OCI-LY1 (cell line): ENCODE measurements at regions not wholly inside any gene's neighbourhood (a gene's known extent, or its start where the extent isn't known, plus 50 kb on each side); places are given as distances from the start of the nearest gene placed in this dataset.

Experiments used
- H2AFZ ChIP-seq: fragments of 200-600 bp; sonication (generic), shearing (Covaris generic); 2 replicates; pipeline ENCODE4 v1.6.0; 2014; ENCODE audit warnings: antibody characterized with exemption, mild to moderate bottlenecking, low read length
- H3F3A ChIP-seq: fragments of 200-600 bp; sonication (generic), shearing (Covaris generic); 2 replicates; pipeline ENCODE4 v1.6.0; 2014; ENCODE audit warnings: mild to moderate bottlenecking, antibody characterized with exemption, low read length, moderate library complexity; ENCODE audit not compliant: insufficient read depth
- H3K27ac ChIP-seq: fragments of 200-600 bp; sonication (generic); 2 replicates; pipeline ENCODE4 v1.5.1; 2014; ENCODE audit warnings: low read length, mixed run types, mild to moderate bottlenecking, low read depth; ENCODE audit not compliant: poor library complexity, severe bottlenecking
- H3K27me3 ChIP-seq: fragments of 200-600 bp; sonication (generic); 2 replicates; pipeline ENCODE4 v1.6.0; 2014; ENCODE audit warnings: antibody characterized with exemption, mild to moderate bottlenecking, low read length, moderate library complexity; ENCODE audit not compliant: insufficient read depth
- H3K36me3 ChIP-seq: fragments of 200-600 bp; sonication (generic); 2 replicates; pipeline ENCODE4 v1.6.1; 2014; ENCODE audit warnings: mild to moderate bottlenecking, antibody characterized with exemption, low read length, moderate library complexity, mixed read lengths; ENCODE audit not compliant: insufficient read depth
- H3K4me1 ChIP-seq: fragments of 200-600 bp; sonication (generic); 2 replicates; pipeline ENCODE4 v1.5.1; 2014; ENCODE audit warnings: mild to moderate bottlenecking, low read length, moderate library complexity; ENCODE audit not compliant: insufficient read depth, severe bottlenecking
- H3K4me2 ChIP-seq: fragments of 200-600 bp; sonication (generic), shearing (Covaris generic); 2 replicates; pipeline ENCODE4 v1.6.1; 2014; ENCODE audit warnings: low read length
- H3K4me3 ChIP-seq: fragments of 200-600 bp; sonication (generic); 2 replicates; pipeline ENCODE4 v1.5.1; 2014; ENCODE audit warnings: low read length, low read depth, mild to moderate bottlenecking, mixed read lengths; ENCODE audit not compliant: poor library complexity, severe bottlenecking
- H3K79me2 ChIP-seq: fragments of 200-600 bp; shearing (Covaris generic); 2 replicates; pipeline ENCODE4 v1.6.1; 2016; ENCODE audit warnings: mixed run types, low read length, mixed read lengths; ENCODE audit not compliant: insufficient read depth
- H3K9ac ChIP-seq: fragments of 200-600 bp; sonication (generic), shearing (Covaris generic); 2 replicates; pipeline ENCODE4 v1.6.1; 2014; ENCODE audit warnings: mild to moderate bottlenecking, low read length, mixed read lengths
- H3K9me2 ChIP-seq: fragments of 200-600 bp; sonication (generic), shearing (Covaris generic); 2 replicates; pipeline ENCODE4 v1.6.1; 2014; ENCODE audit warnings: low read depth, mild to moderate bottlenecking, low read length, mixed read lengths
- H3K9me3 ChIP-seq: fragments of 200-600 bp; shearing (Covaris generic); 2 replicates; pipeline ENCODE4 v1.6.1; 2014; ENCODE audit warnings: low read length, mixed read lengths
- H4K20me1 ChIP-seq: fragments of 200-600 bp; sonication (generic), shearing (Covaris generic); 2 replicates; pipeline ENCODE4 v1.6.0; 2016; ENCODE audit warnings: mild to moderate bottlenecking, low read length; ENCODE audit not compliant: insufficient read depth
- EZH2 ChIP-seq: fragments of 200-600 bp; sonication (generic), shearing (Covaris generic); IDR thresholded peaks from 2 replicates; pipeline ENCODE4 v1.8.0; 2017; ENCODE audit warnings: borderline replicate concordance, mixed run types, mild to moderate bottlenecking, antibody characterized with exemption, low read length, moderate library complexity, mixed read lengths
- TF ChIP-seq, protein P1 (sequence below): fragments of 200-600 bp; sonication (generic), shearing (Covaris generic); IDR thresholded peaks from 2 replicates; pipeline ENCODE4 v1.5.1; 2017; ENCODE audit warnings: mild to moderate bottlenecking, antibody characterized with exemption, low read length, moderate library complexity, mixed read lengths

DNA sequence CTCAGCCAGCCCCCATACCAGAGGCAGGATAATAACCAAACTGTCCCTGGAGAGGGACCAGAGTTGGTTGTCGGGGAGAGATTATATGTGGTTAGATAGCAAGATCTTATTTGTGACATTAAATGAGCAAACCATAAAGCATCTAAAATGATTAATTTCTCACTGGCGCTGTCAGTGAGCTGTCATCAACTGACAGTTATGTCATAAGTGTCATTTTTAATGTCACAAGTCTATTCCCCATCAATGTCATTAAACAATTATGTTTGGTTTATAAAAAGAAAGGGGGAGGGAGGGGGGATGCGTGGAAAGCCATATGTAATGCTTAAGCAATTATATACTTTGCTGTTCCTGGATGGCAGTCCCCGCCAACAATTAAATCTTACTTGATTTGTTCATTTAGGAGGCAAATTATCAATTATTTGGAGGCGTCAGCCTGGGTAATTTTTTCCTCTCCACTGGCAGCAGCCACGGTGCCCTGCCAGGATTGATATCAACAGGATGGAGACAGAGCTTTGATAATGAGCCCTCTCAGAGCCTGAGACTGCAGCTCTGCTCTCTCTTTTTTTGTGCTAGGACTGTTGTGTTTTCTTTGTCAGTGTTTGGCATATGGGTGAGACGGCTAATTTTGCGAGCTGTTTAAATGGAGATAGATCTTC lies 333.6 kb upstream of the CAMK1G start:
- Histone ChIP-seq H3K9me3 (no peaks in the 10 kb centered on the region), H3K4me3 (no peak overlapping the region), H3K79me2 (no peaks in the 10 kb centered on the region), H3K9me2 (no peaks in the 10 kb centered on the region), H3K27me3 (no peaks in the 10 kb centered on the region), H4K20me1 (no peaks in the 10 kb centered on the region), H3F3A (no peaks in the 10 kb centered on the region), H2AFZ (no peak overlapping the region), H3K36me3 (no peaks in the 10 kb centered on the region), H3K4me1 (no peaks in the 10 kb centered on the region), H3K4me2 (no peak overlapping the region), H3K27ac (no peak overlapping the region), H3K9ac (no peak overlapping the region)
- TF ChIP-seq, protein P1, sequence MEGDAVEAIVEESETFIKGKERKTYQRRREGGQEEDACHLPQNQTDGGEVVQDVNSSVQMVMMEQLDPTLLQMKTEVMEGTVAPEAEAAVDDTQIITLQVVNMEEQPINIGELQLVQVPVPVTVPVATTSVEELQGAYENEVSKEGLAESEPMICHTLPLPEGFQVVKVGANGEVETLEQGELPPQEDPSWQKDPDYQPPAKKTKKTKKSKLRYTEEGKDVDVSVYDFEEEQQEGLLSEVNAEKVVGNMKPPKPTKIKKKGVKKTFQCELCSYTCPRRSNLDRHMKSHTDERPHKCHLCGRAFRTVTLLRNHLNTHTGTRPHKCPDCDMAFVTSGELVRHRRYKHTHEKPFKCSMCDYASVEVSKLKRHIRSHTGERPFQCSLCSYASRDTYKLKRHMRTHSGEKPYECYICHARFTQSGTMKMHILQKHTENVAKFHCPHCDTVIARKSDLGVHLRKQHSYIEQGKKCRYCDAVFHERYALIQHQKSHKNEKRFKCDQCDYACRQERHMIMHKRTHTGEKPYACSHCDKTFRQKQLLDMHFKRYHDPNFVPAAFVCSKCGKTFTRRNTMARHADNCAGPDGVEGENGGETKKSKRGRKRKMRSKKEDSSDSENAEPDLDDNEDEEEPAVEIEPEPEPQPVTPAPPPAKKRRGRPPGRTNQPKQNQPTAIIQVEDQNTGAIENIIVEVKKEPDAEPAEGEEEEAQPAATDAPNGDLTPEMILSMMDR: no peak
- TF ChIP-seq EZH2: no peak

DNA sequence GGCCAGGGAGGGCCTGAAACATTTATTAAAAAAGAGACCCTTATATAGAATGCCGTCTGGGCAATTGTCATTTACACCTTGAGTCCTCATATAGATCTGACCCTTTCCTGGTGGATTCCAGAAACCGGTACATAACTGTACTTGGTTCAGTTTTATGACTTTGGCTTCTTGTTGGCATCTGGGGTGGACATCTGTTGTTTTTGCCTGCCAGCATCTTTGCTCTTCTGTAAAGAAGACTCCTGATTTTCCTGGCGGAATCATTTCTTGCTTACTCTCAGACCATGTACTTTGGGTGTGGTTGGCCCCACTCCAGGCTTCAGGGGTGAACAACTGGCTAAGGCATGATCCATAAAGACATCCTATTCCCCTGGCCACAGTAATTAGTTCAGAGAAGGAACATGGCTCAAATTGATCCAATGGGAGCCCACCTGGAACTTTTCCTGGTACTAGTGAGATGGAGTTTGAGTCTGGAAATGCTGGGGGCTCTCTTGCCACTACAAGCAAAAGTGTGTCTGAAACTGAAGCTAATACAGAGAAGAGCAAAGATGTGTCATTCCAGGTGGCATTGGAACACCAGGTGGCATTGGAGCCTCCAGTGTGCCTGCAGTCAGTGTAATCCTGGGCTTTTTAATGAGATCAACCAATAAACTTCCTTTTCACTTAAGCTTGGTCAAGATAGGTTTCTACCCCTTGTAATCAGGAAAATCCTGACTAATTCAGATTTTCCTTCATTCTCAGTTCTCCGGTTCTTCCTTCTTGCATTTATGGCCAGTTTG lies 332.5 kb upstream of the CAMK1G start:
- H3K4me1 ChIP-seq: no peaks in the 10 kb centered on the region
- H3K27ac ChIP-seq: no peak overlapping the region
- H3K4me3 ChIP-seq: no peak overlapping the region
- no peaks in the 10 kb centered on the region for H3F3A ChIP-seq
- no peak overlapping the region for H2AFZ ChIP-seq
- no peak overlapping the region for H3K9ac ChIP-seq
- H3K4me2 ChIP-seq: no peak overlapping the region
- H3K79me2 ChIP-seq: no peaks in the 10 kb centered on the region
- no peaks in the 10 kb centered on the region for H3K9me2 ChIP-seq
- H3K27me3 ChIP-seq: no peaks in the 10 kb centered on the region
- no peaks in the 10 kb centered on the region for H3K9me3 ChIP-seq
- no peak for TF ChIP-seq EZH2
- TF ChIP-seq, protein P1: no peak
- H4K20me1 ChIP-seq: no peaks in the 10 kb centered on the region
- H3K36me3 ChIP-seq: no peaks in the 10 kb centered on the region

DNA sequence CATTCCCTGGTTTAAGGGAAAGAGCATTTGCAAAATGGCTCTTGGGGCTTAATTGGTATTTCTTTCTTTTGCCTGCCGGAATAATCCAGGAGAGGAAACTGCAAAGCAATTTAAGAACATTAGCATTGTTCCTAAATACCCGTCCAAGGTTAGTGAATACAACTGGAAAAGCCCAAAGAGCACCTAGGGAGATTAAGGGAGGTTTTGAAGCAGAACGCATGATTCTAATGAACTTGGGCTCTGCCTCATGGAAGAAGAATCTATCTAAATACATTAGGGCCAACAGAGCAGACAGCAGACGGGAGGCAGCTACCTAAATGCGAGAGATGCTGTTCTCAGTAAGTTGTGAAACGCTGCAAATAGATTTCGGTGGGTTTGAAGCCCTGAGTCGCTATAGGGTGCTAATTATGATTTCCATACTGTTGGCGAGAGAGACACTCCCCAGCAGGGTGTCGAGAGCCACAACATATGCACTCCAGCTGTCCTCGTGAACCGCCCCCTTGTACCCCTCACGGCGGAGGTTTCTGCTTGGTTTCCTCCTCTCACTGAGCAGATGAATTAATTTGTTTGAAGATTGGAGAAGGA lies 326.7 kb upstream of the CAMK1G start:
- Histone ChIP-seq H3K4me3 (no peak overlapping the region), H3K27ac (no peak overlapping the region), H3K79me2 (no peaks in the 10 kb centered on the region), H3F3A (no peaks in the 10 kb centered on the region), H3K9me2 (no peaks in the 10 kb centered on the region), H3K27me3 (no peaks in the 10 kb centered on the region), H3K9ac (no peak overlapping the region), H3K9me3 (no peaks in the 10 kb centered on the region), H2AFZ (no peak overlapping the region), H4K20me1 (no peaks in the 10 kb centered on the region), H3K4me1 (no peaks in the 10 kb centered on the region), H3K36me3 (no peaks in the 10 kb centered on the region), H3K4me2 (no peak overlapping the region)
- no peak for TF ChIP-seq EZH2
